HG03457 (cell line): ENCODE measurements at regions not wholly inside any gene's neighbourhood (a gene's known extent, or its start where the extent isn't known, plus 50 kb on each side); places are given as distances from the start of the nearest gene placed in this dataset.
"Not testable (repeated sequence)": the region's sequence is repeated elsewhere in the genome, so short reads cannot be mapped to it uniquely, and the experiment has no call there.

Source experiments
- ATAC-seq: cut with Tn5 transposase; IDR thresholded peaks from one replicate; pipeline ENCODE4 v1.9.1; 2021; ENCODE audit warnings: moderate number of reproducible peaks; ENCODE audit not compliant: unreplicated experiment

- no peak for ATAC-seq
Observed at GRCh38 chr4:112708772-112709171, 71.8 kb downstream of the LARP7 start.

- no peak for ATAC-seq
Observed at GRCh38 chr4:112714922-112715901, 78.3 kb downstream of the LARP7 start.

GRCh38 chr4:112717856-112718255, 80.9 kb downstream of the LARP7 start:
- ATAC-seq = no peak

GRCh38 chr4:112721627-112722026, 84.7 kb downstream of the LARP7 start:
- no peak for ATAC-seq

GRCh38 chr4:112726041-112726440, 89.1 kb downstream of the LARP7 start:
- no peak for ATAC-seq

GRCh38 chr4:112727728-112728127, 90.8 kb downstream of the LARP7 start:
- not testable (repeated sequence) for ATAC-seq

GRCh38 chr4:112731715-112732114, 94.8 kb downstream of the LARP7 start:
- ATAC-seq = no peak

- no peak for ATAC-seq
Observed at GRCh38 chr4:112732142-112732541, 95.2 kb downstream of the LARP7 start.

- peak; percentile 75 for ATAC-seq
Observed at GRCh38 chr4:112735474-112735951, 98.6 kb downstream of the LARP7 start.

- peak; percentile 32 for ATAC-seq
Observed at GRCh38 chr4:112736718-112737135, 99.8 kb downstream of the LARP7 start.

- ATAC-seq = no peak
Observed at GRCh38 chr4:112739442-112739841, 102.5 kb downstream of the LARP7 start.

GRCh38 chr4:112747036-112747435, 110.1 kb downstream of the LARP7 start:
- no peak for ATAC-seq

GRCh38 chr4:112748352-112748878, 111.5 kb downstream of the LARP7 start:
- no peak for ATAC-seq

- ATAC-seq = not testable (repeated sequence)
Observed at GRCh38 chr4:112750749-112751148, 113.8 kb downstream of the LARP7 start.

- ATAC-seq = no peak
Observed at GRCh38 chr4:112751447-112751846, 114.5 kb downstream of the LARP7 start.

- no peak for ATAC-seq
Observed at GRCh38 chr4:112752061-112752460, 115.1 kb downstream of the LARP7 start.

GRCh38 chr4:112752510-112752909, 115.6 kb downstream of the LARP7 start:
- ATAC-seq = no peak

- ATAC-seq = no peak
Observed at GRCh38 chr4:112753333-112753732, 116.4 kb downstream of the LARP7 start.

GRCh38 chr4:112759313-112759712, 122.4 kb downstream of the LARP7 start:
- ATAC-seq = no peak

GRCh38 chr4:112765317-112765974, 128.5 kb downstream of the LARP7 start:
- ATAC-seq = no peak

GRCh38 chr4:112766422-112766821, 129.5 kb downstream of the LARP7 start:
- ATAC-seq = no peak

GRCh38 chr4:112767386-112767785, 130.4 kb downstream of the LARP7 start:
- ATAC-seq = no peak
